ENCODE measurements at regions not wholly inside any gene's neighbourhood (a gene's known extent, or its start where the extent isn't known, plus 50 kb on each side); places are given as distances from the start of the nearest gene placed in this dataset.
A peak's percentile ranks its signal among the peaks of the same experiment; 100 is the strongest.

GRCh38 chr1:101136739-101137138, 100.1 kb upstream of the S1PR1 start (continued):
- TF ChIP-seq TBL1XR1 (IDR thresholded peaks at IDR 0.05; ENCODE audit: low read depth, low read length) = 0 out of 2 replicates have a peak, but pooled peaks have one; percentile 34
- TF ChIP-seq PAX5 (IDR thresholded peaks at IDR 0.05; ENCODE audit: borderline replicate concordance, low read depth, low read length) = no peak
- TF ChIP-seq USF2 (IDR thresholded peaks at IDR 0.05; ENCODE audit: borderline replicate concordance, low read depth, low read length) = no peak
- no peak for TF ChIP-seq POLR2AphosphoS2 (IDR thresholded peaks at IDR 0.05; ENCODE audit: low read depth, low read length)
- TF ChIP-seq MYC (IDR thresholded peaks at IDR 0.05; ENCODE audit: insufficient read depth, insufficient read length, insufficient replicate concordance, low read length, severe bottlenecking) = no peak
- TF ChIP-seq BMI1 (IDR thresholded peaks at IDR 0.05; ENCODE audit: borderline replicate concordance) = no peak
- TF ChIP-seq SMC3 (IDR thresholded peaks at IDR 0.05; ENCODE audit: borderline replicate concordance, low read length) = peak; percentile 71; the same call in 1 of the 2 replicates
- TF ChIP-seq MTA2 (IDR thresholded peaks at IDR 0.05; ENCODE audit: low read depth) = no peak
- no peak for TF ChIP-seq PRDM15 (CRISPR knock-in tag; IDR thresholded peaks at IDR 0.05)
- TF ChIP-seq CUX1 (IDR thresholded peaks at IDR 0.05; ENCODE audit: insufficient replicate concordance, low read depth, low read length) = no peak
- peak; percentile 16; the same call in 1 of the 2 replicates for TF ChIP-seq FOXM1 (IDR thresholded peaks at IDR 0.05; ENCODE audit: low read depth, low read length)
- TF ChIP-seq RAD21 (IDR thresholded peaks at IDR 0.05; ENCODE audit: insufficient read depth, low read depth, low read length) = peak; percentile 83
- no peak for TF ChIP-seq SKIL (IDR thresholded peaks at IDR 0.05; ENCODE audit: low read depth, poor library complexity, severe bottlenecking)
- no peak for TF ChIP-seq ETV6 (conservative IDR thresholded peaks at IDR 0.05 in 1 of 2, IDR thresholded peaks at IDR 0.05 in 1 of 2; ENCODE audit: borderline replicate concordance in 1 of 2, low read depth in 1 of 2)
